ENCODE measurements at regions not wholly inside any gene's neighbourhood (a gene's known extent, or its start where the extent isn't known, plus 50 kb on each side); places are given as distances from the start of the nearest gene placed in this dataset.
"Not testable (repeated sequence)": the region's sequence is repeated elsewhere in the genome, so short reads cannot be mapped to it uniquely, and the experiment has no call there.

DNA sequence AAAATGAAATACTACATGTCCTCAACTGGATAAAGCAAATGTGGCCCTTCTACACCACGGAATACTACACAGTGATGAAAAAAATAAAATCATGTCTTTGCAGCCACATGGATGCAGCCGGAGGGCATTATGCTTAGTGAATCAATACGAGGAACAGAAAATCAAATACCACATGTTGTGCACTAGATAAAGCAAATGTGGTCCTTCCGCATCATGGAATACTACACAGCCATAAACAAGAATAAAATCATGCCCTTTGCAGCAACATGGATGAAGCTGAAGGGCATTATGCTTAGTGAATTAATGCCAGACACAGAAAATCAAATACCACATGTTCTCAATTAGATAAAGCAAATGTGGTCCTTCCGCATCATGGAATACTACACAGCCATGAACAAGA, 204.4 kb downstream of the GOLGA6L6 start:
- H3K9me3 Mint-ChIP-seq; DNase-seq; H3K27me3 Mint-ChIP-seq; H3K36me3 Mint-ChIP-seq; POLR2A ChIA-PET; H3K4me3 Mint-ChIP-seq; H3K4me1 Mint-ChIP-seq; ATAC-seq (ENCODE audit: low read depth); H3K27ac Mint-ChIP-seq: not testable (repeated sequence)

DNA sequence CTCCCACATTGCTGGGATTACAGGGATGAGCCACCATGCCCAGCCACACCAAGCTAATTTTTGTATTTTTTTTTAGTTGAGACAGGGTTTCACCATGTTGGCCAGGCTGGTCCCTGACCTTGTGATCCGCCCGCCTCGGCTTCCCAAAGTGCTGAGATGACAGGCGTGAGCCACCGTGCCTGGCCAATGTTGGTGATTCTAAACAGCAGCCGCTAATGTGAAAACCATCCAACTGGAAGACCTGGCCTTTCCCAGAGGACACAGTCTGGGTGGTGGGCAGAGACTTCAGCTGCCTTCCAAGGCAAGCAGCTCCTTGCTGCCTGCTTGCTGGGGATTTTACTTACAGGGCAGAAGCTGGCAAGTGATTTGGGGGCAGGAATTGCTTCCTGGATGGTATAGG, 207.1 kb downstream of the GOLGA6L6 start:
- H3K4me3 Mint-ChIP-seq; H3K27me3 Mint-ChIP-seq; POLR2A ChIA-PET; DNase-seq; H3K27ac Mint-ChIP-seq; H3K4me1 Mint-ChIP-seq; ATAC-seq (ENCODE audit: low read depth); H3K9me3 Mint-ChIP-seq; H3K36me3 Mint-ChIP-seq: not testable (repeated sequence)

DNA sequence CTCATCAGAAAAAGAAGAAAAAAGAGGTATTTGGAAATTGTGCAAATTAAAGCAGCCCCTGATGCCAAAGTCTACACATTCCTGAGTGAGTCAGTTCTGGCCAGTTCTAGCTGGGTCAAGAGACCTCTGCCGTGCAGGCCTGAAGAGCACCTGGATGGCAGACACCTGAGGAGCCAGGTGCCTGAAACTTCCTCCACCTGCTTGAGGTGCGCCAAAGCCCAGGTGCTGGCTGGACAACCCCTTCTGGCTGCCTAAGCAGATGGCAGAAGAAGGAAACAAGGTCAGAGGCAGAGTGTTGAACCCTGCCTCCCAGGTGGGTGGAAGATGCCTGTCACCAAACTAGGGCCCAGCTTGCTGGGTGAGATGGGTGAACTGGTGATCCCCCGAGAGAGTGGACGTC, 215.8 kb downstream of the GOLGA6L6 start:
- H3K27me3 Mint-ChIP-seq; H3K27ac Mint-ChIP-seq; H3K4me1 Mint-ChIP-seq; ATAC-seq (ENCODE audit: low read depth); H3K4me3 Mint-ChIP-seq; H3K9me3 Mint-ChIP-seq; H3K36me3 Mint-ChIP-seq; DNase-seq; POLR2A ChIA-PET: not testable (repeated sequence)

DNA sequence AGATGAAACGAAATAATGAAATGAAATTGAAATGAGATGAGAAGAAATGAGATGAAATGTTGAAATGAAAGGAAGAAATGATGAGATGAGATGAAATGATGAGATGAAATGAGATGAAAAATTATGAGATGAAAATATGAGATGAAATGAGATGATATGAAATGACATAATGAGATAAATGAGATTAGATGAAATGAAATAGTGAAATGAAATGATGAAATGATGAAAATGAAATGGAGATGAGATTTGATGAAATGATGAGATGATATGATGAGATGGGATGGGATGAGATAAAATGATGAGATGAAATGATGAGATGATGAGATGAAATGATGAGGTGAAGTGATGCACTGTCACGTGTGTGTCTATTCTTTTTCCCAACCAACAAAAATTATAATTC, 224.5 kb downstream of the GOLGA6L6 start:
- H3K4me3 Mint-ChIP-seq; POLR2A ChIA-PET; H3K36me3 Mint-ChIP-seq; DNase-seq; H3K27me3 Mint-ChIP-seq; H3K9me3 Mint-ChIP-seq; ATAC-seq (ENCODE audit: low read depth); H3K4me1 Mint-ChIP-seq; H3K27ac Mint-ChIP-seq: not testable (repeated sequence)

DNA sequence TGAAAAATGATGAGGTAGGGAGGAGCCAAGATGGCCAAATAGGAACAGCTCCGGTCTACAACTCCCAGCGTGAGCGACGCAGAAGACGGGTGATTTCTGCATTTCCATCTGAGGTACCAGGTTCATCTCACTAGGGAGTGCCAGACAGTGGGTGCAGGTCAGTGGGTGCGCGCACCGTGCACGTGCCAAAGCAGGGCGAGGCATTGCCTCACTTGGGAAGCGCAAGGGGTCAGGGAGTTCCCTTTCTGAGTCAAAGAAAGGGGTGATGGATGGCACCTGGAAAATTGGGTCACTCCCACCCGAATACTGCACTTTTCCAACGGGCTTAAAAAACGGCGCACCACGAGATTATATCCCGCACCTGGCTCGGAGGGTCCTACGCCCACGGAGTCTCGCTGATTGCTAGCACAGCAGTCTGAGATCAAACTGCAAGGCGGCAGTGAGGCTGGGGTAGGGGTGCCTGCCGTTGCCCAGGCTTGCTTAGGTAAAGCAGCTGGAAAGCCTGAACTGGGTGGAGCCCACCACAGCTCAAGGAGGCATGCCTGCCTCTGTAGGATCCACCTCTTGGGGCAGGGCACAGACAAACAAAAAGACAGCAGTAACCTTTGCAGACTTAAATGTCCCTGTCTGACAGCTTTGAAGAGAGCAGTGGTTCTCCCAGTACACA, 230.5 kb downstream of the GOLGA6L6 start:
- H3K4me1 Mint-ChIP-seq; H3K9me3 Mint-ChIP-seq; H3K4me3 Mint-ChIP-seq; H3K36me3 Mint-ChIP-seq; DNase-seq; H3K27ac Mint-ChIP-seq; H3K27me3 Mint-ChIP-seq; POLR2A ChIA-PET; ATAC-seq (ENCODE audit: low read depth): not testable (repeated sequence)

DNA sequence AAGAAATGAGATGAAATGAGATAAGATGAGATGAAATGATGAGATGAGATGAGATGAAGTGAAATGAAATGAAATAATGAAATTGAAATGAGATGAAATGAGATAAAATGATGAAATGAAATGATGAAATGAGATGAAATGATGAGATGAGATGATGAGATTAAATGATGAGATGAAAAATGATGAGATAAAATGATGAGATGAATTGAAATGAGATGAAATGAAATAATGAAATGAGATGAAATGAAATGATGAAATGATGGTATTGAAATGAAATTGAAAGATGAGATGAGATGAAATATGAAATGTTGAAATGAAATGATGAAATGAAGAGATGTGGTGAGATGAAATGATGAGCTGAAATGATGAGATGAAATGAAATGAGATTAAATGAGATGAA, 231.0 kb downstream of the GOLGA6L6 start:
- Mint-ChIP-seq H3K36me3 (no peaks in the 10 kb centered on the region), H3K4me3 (no peak overlapping the region), H3K9me3 (no peaks in the 10 kb centered on the region), H3K4me1 (no peaks in the 10 kb centered on the region), H3K27ac (no peak overlapping the region), H3K27me3 (no peaks in the 10 kb centered on the region)
- ATAC-seq (ENCODE audit: low read depth) (no peak), DNase-seq (no peak)
- POLR2A ChIA-PET = no interaction called here

DNA sequence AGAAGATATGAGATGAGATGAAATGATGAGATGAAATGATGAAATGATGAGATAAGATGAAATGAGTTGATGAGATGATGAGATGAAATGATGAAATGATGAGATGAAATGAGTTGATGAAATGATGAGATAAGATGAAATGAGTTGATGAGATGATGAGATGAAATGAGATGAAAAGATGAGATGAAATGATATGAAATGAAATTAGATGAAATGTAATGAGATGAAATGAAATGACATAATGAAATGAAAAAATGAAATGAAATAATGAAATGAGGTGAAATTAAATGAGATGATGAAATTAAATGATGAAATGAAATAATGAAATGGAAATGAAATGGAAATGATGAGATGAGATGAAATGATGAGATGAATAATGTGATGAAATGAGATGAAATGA, 231.6 kb downstream of the GOLGA6L6 start:
- H3K9me3 Mint-ChIP-seq; H3K27me3 Mint-ChIP-seq; H3K36me3 Mint-ChIP-seq; H3K4me1 Mint-ChIP-seq; H3K4me3 Mint-ChIP-seq; POLR2A ChIA-PET; H3K27ac Mint-ChIP-seq; ATAC-seq (ENCODE audit: low read depth); DNase-seq: not testable (repeated sequence)

DNA sequence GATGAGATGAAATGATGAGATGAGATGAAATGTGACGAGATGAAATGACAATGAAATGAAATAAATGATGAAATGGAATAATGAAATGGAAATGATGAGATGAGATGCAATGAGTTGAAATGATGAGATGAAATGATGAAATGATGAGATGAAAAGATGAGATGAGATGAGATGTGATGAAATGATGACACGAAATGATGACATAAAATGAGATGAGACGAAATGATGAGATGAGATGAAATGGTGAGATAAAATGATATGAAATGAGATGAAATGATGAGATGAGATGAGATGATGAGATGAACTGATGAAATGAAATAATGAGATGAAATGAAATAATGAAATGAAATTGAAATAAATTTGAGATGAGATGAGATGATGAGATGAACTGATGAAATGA, 232.2 kb downstream of the GOLGA6L6 start:
- ATAC-seq (ENCODE audit: low read depth); H3K9me3 Mint-ChIP-seq; DNase-seq; H3K4me3 Mint-ChIP-seq; H3K27ac Mint-ChIP-seq; POLR2A ChIA-PET; H3K36me3 Mint-ChIP-seq; H3K27me3 Mint-ChIP-seq; H3K4me1 Mint-ChIP-seq: not testable (repeated sequence)

DNA sequence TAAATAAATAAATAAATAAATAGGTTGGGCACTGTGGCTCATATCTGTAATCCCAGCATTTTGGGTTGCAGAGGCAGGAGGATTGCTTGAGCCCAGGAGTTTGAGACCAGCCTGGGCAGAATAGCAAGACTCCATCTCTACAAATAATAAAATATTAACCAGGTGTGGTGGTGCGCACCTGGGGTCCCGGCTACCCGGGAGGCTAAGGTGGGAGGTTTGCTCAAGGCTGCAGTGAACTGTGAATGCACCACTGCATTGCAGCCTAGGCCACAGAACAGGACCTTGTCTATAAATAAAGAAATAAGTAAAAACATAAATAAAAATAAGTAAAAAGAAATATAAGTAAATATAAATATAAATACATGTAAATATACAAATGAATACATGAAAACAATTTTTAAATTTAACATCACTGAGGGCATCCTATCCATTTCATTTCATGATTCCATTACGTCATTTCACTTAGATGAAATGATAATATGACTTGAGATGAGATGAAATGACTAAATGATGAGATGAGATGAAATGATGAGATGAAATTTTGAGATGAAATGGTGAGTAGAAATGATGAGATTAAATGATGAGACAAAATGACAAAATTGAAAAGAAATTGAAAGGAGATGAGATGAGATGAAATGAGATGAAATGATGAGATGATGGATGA, 233.4 kb downstream of the GOLGA6L6 start:
- H3K36me3 Mint-ChIP-seq; H3K9me3 Mint-ChIP-seq; DNase-seq; H3K4me3 Mint-ChIP-seq; H3K4me1 Mint-ChIP-seq; ATAC-seq (ENCODE audit: low read depth); H3K27ac Mint-ChIP-seq; POLR2A ChIA-PET; H3K27me3 Mint-ChIP-seq: not testable (repeated sequence)

DNA sequence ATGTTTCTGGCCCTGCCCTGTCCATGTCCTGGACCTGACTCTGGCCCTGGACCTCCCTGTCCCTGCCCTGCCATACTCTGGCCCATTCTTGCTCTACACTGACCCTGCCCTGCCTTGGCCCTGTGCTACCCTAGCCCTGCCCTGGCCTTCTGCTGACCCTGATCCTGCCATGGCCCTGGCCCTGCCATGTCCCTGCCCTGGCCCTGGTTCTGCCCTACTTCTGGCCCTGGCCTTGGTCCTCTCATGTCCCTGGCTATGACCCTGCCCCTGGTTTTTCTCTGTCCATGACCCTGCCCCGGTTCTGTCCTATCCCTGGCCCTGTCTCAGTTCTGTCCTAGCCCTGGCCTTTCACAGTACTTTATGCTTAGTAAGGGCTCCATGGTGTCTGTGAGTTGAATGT, 234.5 kb downstream of the GOLGA6L6 start:
- H3K36me3 Mint-ChIP-seq; H3K4me3 Mint-ChIP-seq; DNase-seq; H3K9me3 Mint-ChIP-seq; ATAC-seq (ENCODE audit: low read depth); H3K4me1 Mint-ChIP-seq; POLR2A ChIA-PET; H3K27me3 Mint-ChIP-seq; H3K27ac Mint-ChIP-seq: not testable (repeated sequence)

DNA sequence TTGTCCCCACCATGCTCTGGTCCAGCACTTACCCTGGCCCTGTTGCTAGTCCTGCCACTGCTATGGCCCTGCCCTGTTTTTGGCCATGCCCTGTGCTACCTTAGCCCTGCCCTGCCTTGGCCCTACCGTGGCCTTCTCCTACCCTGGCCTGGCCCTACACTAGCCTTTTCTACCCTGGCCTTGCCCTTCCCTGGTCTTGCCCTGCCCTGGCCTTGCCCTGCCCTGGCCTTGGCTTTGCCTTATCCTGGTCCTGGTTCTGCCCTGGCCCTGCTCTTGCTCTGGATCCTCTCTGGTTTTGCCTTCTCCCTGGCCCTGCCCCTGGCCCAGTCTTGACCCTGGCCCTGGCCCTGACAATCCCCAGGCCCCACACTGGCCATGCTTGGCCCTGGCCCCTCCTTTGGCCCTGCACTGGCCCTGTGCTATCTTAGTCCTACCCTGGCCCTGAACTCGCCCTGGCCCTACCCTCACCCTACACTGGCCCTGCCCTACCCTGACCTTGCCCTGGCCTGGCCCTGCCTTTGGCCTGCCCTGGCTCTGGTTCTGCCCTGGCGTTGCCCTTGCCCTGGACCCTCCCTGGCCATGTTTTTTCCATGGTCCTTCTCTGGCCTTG, 235.0 kb downstream of the GOLGA6L6 start:
- ATAC-seq (ENCODE audit: low read depth); H3K36me3 Mint-ChIP-seq; H3K27ac Mint-ChIP-seq; H3K27me3 Mint-ChIP-seq; DNase-seq; H3K4me1 Mint-ChIP-seq; H3K4me3 Mint-ChIP-seq; H3K9me3 Mint-ChIP-seq; POLR2A ChIA-PET: not testable (repeated sequence)

DNA sequence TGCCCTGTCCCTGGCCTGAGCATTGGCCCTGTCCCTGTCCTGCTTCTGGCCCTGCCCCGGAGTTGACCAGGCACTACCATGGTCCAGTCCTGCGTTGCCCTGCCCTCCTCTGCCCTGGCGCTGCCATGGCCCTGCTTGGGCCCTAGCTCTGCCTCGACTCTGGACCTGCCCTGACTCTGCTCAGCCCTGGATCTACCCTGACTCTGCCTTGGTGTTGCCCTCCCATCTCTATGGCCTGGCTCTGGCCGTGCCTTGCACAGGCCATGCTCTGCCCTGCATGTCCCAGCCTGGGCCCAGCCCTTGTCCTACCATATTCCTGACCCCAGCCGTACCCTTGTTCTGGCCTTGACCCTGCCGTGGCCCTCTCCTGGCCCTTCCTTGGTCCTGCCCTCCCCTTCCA, 235.7 kb downstream of the GOLGA6L6 start:
- H3K4me3 Mint-ChIP-seq; H3K9me3 Mint-ChIP-seq; H3K27ac Mint-ChIP-seq; ATAC-seq (ENCODE audit: low read depth); H3K36me3 Mint-ChIP-seq; DNase-seq; H3K27me3 Mint-ChIP-seq; H3K4me1 Mint-ChIP-seq; POLR2A ChIA-PET: not testable (repeated sequence)

DNA sequence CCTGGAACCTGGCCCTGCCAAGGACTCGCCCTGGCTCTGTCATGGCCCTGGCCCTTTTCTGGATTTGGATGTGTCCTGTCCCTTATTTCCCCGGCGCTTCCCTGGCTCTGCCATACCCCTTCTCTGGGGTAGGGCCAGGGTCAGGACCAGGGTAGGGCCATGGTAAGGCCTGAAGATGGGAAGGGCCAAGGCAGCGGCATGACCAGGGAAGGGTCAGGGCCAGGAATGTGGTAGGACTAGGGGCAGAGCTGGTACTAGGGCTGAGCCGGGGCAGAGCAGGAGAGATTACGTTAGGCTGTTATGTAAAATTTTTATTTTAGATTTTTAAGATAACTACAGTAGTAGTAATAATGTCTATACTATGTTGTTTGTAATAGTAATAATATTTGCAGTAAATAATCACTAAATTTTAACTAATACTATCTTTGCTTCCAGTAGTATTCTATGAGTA, 236.6 kb downstream of the GOLGA6L6 start:
- H3K4me3 Mint-ChIP-seq; ATAC-seq (ENCODE audit: low read depth); H3K4me1 Mint-ChIP-seq; POLR2A ChIA-PET; H3K27me3 Mint-ChIP-seq; DNase-seq; H3K27ac Mint-ChIP-seq; H3K36me3 Mint-ChIP-seq; H3K9me3 Mint-ChIP-seq: not testable (repeated sequence)

DNA sequence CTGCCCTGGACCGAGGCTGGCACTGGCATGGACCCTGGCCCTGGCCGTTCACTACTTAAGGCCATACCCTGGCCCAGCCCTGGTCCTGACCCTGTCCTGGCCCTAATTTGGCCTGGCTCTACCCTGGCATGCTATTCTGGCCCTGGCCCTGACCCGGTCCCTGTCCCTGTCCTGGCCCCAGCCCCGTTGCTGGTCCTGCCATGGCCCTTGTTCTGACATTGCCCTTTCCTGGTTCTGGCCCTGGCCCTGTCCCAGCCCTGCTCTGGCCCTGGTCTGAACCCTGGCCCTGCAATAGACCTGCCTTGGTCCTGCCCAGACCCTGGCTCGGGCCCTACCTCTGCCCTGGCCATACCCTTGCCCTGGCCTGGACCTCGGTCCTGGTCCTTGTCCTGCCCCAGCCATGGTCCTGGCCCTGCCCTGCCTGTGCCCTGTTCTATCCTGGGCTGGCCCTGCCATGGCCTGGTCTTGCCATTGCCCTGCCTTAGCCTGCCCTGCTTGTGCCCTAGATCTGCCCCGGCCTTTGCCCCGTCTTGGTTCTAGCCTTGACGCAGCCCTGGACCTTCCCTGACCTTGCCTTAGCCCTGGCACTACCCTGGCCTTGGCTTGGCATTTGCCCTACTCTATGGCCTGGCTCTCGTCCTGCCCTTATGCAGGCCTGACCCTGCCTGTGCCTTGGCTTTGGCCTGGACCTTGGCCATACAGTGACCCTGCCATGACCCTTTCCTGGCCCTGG, 237.2 kb downstream of the GOLGA6L6 start:
- H3K4me1 Mint-ChIP-seq; POLR2A ChIA-PET; DNase-seq; H3K9me3 Mint-ChIP-seq; H3K36me3 Mint-ChIP-seq; ATAC-seq (ENCODE audit: low read depth); H3K27me3 Mint-ChIP-seq; H3K4me3 Mint-ChIP-seq: not testable (repeated sequence)
- peak overlapping the region; percentile 3 for H3K27ac Mint-ChIP-seq

Measured in activated naive CD8-positive, alpha-beta T cell treated with anti-CD3 and anti-CD28 coated beads, Interleukin-2, amount 10 ng/mL, durations not matched to agents 7 days and 5 days (primary cell).